HepG2 (cell line): ENCODE measurements at regions not wholly inside any gene's neighbourhood (a gene's known extent, or its start where the extent isn't known, plus 50 kb on each side); places are given as distances from the start of the nearest gene placed in this dataset.

Experiments used
- ATAC-seq: fragments of 200-7000 bp; cut with Tn5 transposase; 3 replicates; pipeline ENCODE4 v1.9.1; 2020; ENCODE audit warnings: mild to moderate bottlenecking, moderate library complexity
- BruUV-seq: library from RNA; stranded (reverse); fragments of 400-500 nt; replicated peaks from 2 replicates; lab custom pipeline; 2021; lab: Mats Ljungman, UMichigan
- CTCF ChIA-PET: fragments of 300-600 bp; formaldehyde crosslinking; extraction: SDS; loops from one replicate; lab custom pipeline; 2021; ENCODE audit warnings: low total read pairs, inconsistent platforms, low intra/inter-chr PET ratio; lab: Yijun Ruan, JAX
- POLR2A ChIA-PET: fragments of 350-600 bp; sonication (Branson Sonifier 250); formaldehyde crosslinking; loops from one replicate; lab custom pipeline; 2020; ENCODE audit warnings: antibody characterized with exemption, inconsistent platforms; lab: Yijun Ruan, JAX
- DNase-seq: peaks from one replicate; pipeline ENCODE4 v3.0.0-alpha.2; 2015; ENCODE audit warnings: low spot score
- FAIRE-seq: peaks from 3 replicates; lab custom pipeline; 2011; peaks lifted over from hg19 to GRCh38; lab: Jason Lieb, UNC
- H2AFZ ChIP-seq: one replicate; pipeline ENCODE4 v1.6.1; 2011; ENCODE audit warnings: low read length, inconsistent platforms
- H3K27ac ChIP-seq: fragments of 300-600 bp; 3 replicates; pipeline ENCODE4 v1.8.0; 2011; ENCODE audit warnings: mixed run types, mild to moderate bottlenecking, mixed read lengths, low read length, inconsistent platforms; ENCODE audit not compliant: insufficient read depth; ENCODE audit errors: extremely low read length
- H3K27me3 ChIP-seq, 2 experiments: fragments of 200-600 bp in 1 of 2; 2 replicates in 1 of 2; 3 replicates in 1 of 2; pipeline versions ENCODE4 v1.6.0 to v1.8.0; 2011; ENCODE audit warnings: low read length in 2 of 2, mild to moderate bottlenecking in 2 of 2, moderate library complexity in 2 of 2, inconsistent platforms in 1 of 2; ENCODE audit not compliant: insufficient read depth in 2 of 2, control insufficient read depth in 1 of 2
- H3K36me3 ChIP-seq, 2 experiments: fragments of 200-600 bp in 1 of 2; replicated peaks in 1 of 2; 2 replicates in 1 of 2; 3 replicates in 1 of 2; pipeline versions ENCODE4 v1.5.1 to v1.8.0; 2011; ENCODE audit warnings: low read length in 2 of 2, inconsistent platforms in 1 of 2; ENCODE audit not compliant: insufficient read depth in 2 of 2, control insufficient read depth in 1 of 2
- H3K4me1 ChIP-seq: 2 replicates; pipeline ENCODE4 v1.5.1; 2012; ENCODE audit warnings: low read length, inconsistent platforms; ENCODE audit not compliant: insufficient read depth
- H3K4me2 ChIP-seq: 2 replicates; pipeline ENCODE4 v1.6.0; 2011; ENCODE audit warnings: low read depth, low read length, inconsistent platforms
- H3K4me3 ChIP-seq, 3 experiments: fragments of 200-600 bp in 1 of 3; sonication (generic), shearing (Covaris generic) in 1 of 3; replicated peaks in 1 of 3; 2 replicates each; pipeline ENCODE4 v1.5.1; 2011 to 2016; ENCODE audit warnings: low read length in 3 of 3, inconsistent platforms in 2 of 3, low read depth in 2 of 3, mild to moderate bottlenecking in 2 of 3, control low read depth in 1 of 3, mixed read lengths in 1 of 3; ENCODE audit not compliant: insufficient read depth in 1 of 3
- H3K79me2 ChIP-seq: one replicate; pipeline ENCODE4 v1.6.1; 2011; ENCODE audit warnings: low read length, inconsistent platforms; ENCODE audit not compliant: insufficient read depth
- H3K9ac ChIP-seq: 2 replicates; pipeline ENCODE4 v1.6.0; 2011; ENCODE audit warnings: mild to moderate bottlenecking, low read depth, low read length, inconsistent platforms; ENCODE audit not compliant: insufficient read depth
- H3K9me3 ChIP-seq: 2 replicates; pipeline ENCODE4 v1.5.1; 2012; ENCODE audit warnings: mild to moderate bottlenecking, low read length
- H4K20me1 ChIP-seq: 2 replicates; pipeline ENCODE4 v1.6.0; 2011; ENCODE audit warnings: inconsistent platforms, mild to moderate bottlenecking, low read length, moderate library complexity; ENCODE audit not compliant: insufficient read depth
- ARNT2 ChIP-seq: sonication (generic); formaldehyde crosslinking; IDR thresholded peaks from 2 replicates; pipeline ENCODE4 v1.8.0; 2022; ENCODE audit warnings: mild to moderate bottlenecking, low read depth, missing genetic modification reagents, moderate library complexity
- CBX1 ChIP-seq: IDR thresholded peaks from one replicate; pipeline ENCODE4 v1.6.1; 2016; ENCODE audit warnings: antibody characterized with exemption, low read depth
- CHCHD3 ChIP-seq: sonication (generic); formaldehyde crosslinking; IDR thresholded peaks from 2 replicates; pipeline ENCODE4 v1.8.0; 2022; ENCODE audit warnings: mild to moderate bottlenecking, missing genetic modification reagents, moderate library complexity
- FOXO4 ChIP-seq: sonication (generic); formaldehyde crosslinking; conservative IDR thresholded peaks from 2 replicates; pipeline ENCODE4 v1.8.1; 2023; ENCODE audit warnings: missing genetic modification reagents
- HMG20B ChIP-seq: conservative IDR thresholded peaks from 2 replicates; pipeline ENCODE4 v1.6.1; 2016; ENCODE audit warnings: missing genetic modification reagents, missing compliant biosample characterization
- HNRNPUL1 ChIP-seq: fragments of 200-400 bp; formaldehyde crosslinking; IDR thresholded peaks from 2 replicates; pipeline ENCODE4 v1.6.1; 2017; ENCODE audit warnings: low read depth, mild to moderate bottlenecking, low read length, moderate library complexity
- MTF1 ChIP-seq: sonication (generic); formaldehyde crosslinking; IDR thresholded peaks from 2 replicates; pipeline ENCODE4 v1.5.0; 2020; ENCODE audit warnings: missing genetic modification reagents
- NR2C2 ChIP-seq: sonication (generic); formaldehyde crosslinking; IDR thresholded peaks from 2 replicates; pipeline ENCODE4 v1.4.0; 2020; ENCODE audit warnings: missing genetic modification reagents, mild to moderate bottlenecking, moderate library complexity, borderline replicate concordance
- REL ChIP-seq: sonication (generic); formaldehyde crosslinking; conservative IDR thresholded peaks from 2 replicates; pipeline ENCODE4 v1.8.0; 2022; ENCODE audit warnings: mild to moderate bottlenecking, missing genetic modification reagents, moderate library complexity
- SETDB1 ChIP-seq: sonication (generic); formaldehyde crosslinking; IDR thresholded peaks from 2 replicates; pipeline ENCODE4 v1.5.1; 2020; ENCODE audit warnings: missing genetic modification reagents, mild to moderate bottlenecking, borderline replicate concordance
- SKI ChIP-seq: fragments of 450-650 bp; IDR thresholded peaks from one replicate; pipeline ENCODE4 v1.6.1; 2018; ENCODE audit warnings: mild to moderate bottlenecking; ENCODE audit not compliant: partially characterized antibody
- SKIL ChIP-seq: sonication (generic); formaldehyde crosslinking; IDR thresholded peaks from 2 replicates; pipeline ENCODE4 v1.8.0; 2022; ENCODE audit warnings: missing genetic modification reagents, mild to moderate bottlenecking, moderate library complexity, borderline replicate concordance
- TSC22D2 ChIP-seq: sonication (generic); formaldehyde crosslinking; IDR thresholded peaks from 2 replicates; pipeline ENCODE4 v1.5.1; 2020; ENCODE audit warnings: missing genetic modification reagents, mild to moderate bottlenecking, borderline replicate concordance
- ZMYM4 ChIP-seq: sonication (generic); formaldehyde crosslinking; IDR thresholded peaks from 2 replicates; pipeline ENCODE4 v1.8.1; 2023; ENCODE audit warnings: mild to moderate bottlenecking, missing genetic modification reagents
- ZNF180 ChIP-seq: sonication (generic); formaldehyde crosslinking; IDR thresholded peaks from 2 replicates; pipeline ENCODE4 v1.4.0; 2020; ENCODE audit warnings: low read depth, missing genetic modification reagents, borderline replicate concordance
- ZNF230 ChIP-seq: sonication (generic); formaldehyde crosslinking; IDR thresholded peaks from 2 replicates; pipeline ENCODE4 v1.4.0; 2020; ENCODE audit warnings: mild to moderate bottlenecking, missing genetic modification reagents
- ZNF512B ChIP-seq: sonication (generic); formaldehyde crosslinking; IDR thresholded peaks from 2 replicates; pipeline ENCODE4 v1.5.1; 2020; ENCODE audit warnings: missing genetic modification reagents, mild to moderate bottlenecking, borderline replicate concordance
- ZNF703 ChIP-seq: sonication (generic); formaldehyde crosslinking; IDR thresholded peaks from 2 replicates; pipeline ENCODE4 v1.5.1; 2020; ENCODE audit warnings: missing genetic modification reagents, mild to moderate bottlenecking, moderate library complexity, borderline replicate concordance
- ZNF720 ChIP-seq: sonication (generic); formaldehyde crosslinking; IDR thresholded peaks from 2 replicates; pipeline ENCODE4 v1.4.0; 2020; ENCODE audit warnings: missing genetic modification reagents
- in situ Hi-C: cut with HindIII; loops from 2 replicates; pipeline ENCODE4 v1.10.0; 2017; ENCODE audit warnings: low pct_unique_long_range_greater_than_20kb; ENCODE audit not compliant: extremely low pct_ligation_motif_present
- intact Hi-C: fragments of 100-400 bp; cut with micrococcal nuclease; formaldehyde crosslinking; loops from one replicate; pipeline ENCODE4 v1.10.0; 2022; ENCODE audit not compliant: unreplicated experiment

GRCh38 chr2:142756430-142756829 is 121.0 kb upstream of the KYNU start (continued):
- TF ChIP-seq SKIL (no peak), SETDB1 (no peak), HMG20B (CRISPR knock-in tag) (no peak), ZNF720 (CRISPR knock-in tag) (no peak), TSC22D2 (CRISPR knock-in tag) (no peak)

GRCh38 chr2:142755191-142755590 is 122.3 kb upstream of the KYNU start:
- intact Hi-C loops: no loop called here
- H3K27ac ChIP-seq: no peak overlapping the region
- no peak overlapping the region for H3K4me2 ChIP-seq
- TF ChIP-seq REL (CRISPR knock-in tag): no peak
- TF ChIP-seq NR2C2 (CRISPR knock-in tag): no peak
- TF ChIP-seq SKI: no peak
- no peak for TF ChIP-seq HNRNPUL1
- TF ChIP-seq ARNT2 (CRISPR knock-in tag): no peak
- no peak for TF ChIP-seq ZNF180 (CRISPR knock-in tag)
- TF ChIP-seq MTF1 (CRISPR knock-in tag): no peak
- no peak for TF ChIP-seq FOXO4 (CRISPR knock-in tag)
- no peak for TF ChIP-seq ZNF512B (CRISPR knock-in tag)
- TF ChIP-seq ZMYM4 (CRISPR knock-in tag): no peak
- no peak for TF ChIP-seq ZNF703 (CRISPR knock-in tag)
- no peak for TF ChIP-seq CBX1
- no peak for TF ChIP-seq CHCHD3
- TF ChIP-seq ZNF230: no peak

More at GRCh38 chr2:142755191-142755590, 122.3 kb upstream of the KYNU start:
- in situ Hi-C loops: no loop called here
- FAIRE-seq: no peak
- Histone ChIP-seq H3K9ac (no peak overlapping the region), H3K79me2 (no peaks in the 10 kb centered on the region), H3K9me3 (no peaks in the 10 kb centered on the region), H3K27me3 (no peaks in the 10 kb centered on the region), H4K20me1 (no peaks in the 10 kb centered on the region), H2AFZ (no peak overlapping the region), H3K4me3 (no peak overlapping the region), H3K4me1 (peaks cover 10% of the 10 kb centered on the region), H3K36me3 (no peaks in the 10 kb centered on the region)
- DNase-seq: no peak
- ATAC-seq: no peak; the same call in 2 of the 3 replicates
- CTCF ChIA-PET: no interaction called here
- no TSS peak for BruUV-seq
- POLR2A ChIA-PET: no interaction called here
